Suprapubic skin (tissue), 4 donors: ENCODE measurements at regions not wholly inside any gene's neighbourhood (a gene's known extent, or its start where the extent isn't known, plus 50 kb on each side); places are given as distances from the start of the nearest gene placed in this dataset.

Experiments used
- DNase-seq, 2 donors: peaks; one replicate each; pipeline ENCODE4 v3.0.0-alpha.2; 2019; ENCODE audit warnings: low spot score in 2 of 2
- H3K27ac ChIP-seq: fragments of 200-600 bp; sonication (generic); one replicate; pipeline ENCODE4 v1.5.1; 2019
- H3K27me3 ChIP-seq: fragments of 200-600 bp; sonication (generic); one replicate; pipeline ENCODE4 v1.5.1; 2019
- H3K36me3 ChIP-seq: fragments of 200-600 bp; sonication (generic); one replicate; pipeline ENCODE4 v1.5.1; 2019
- H3K4me1 ChIP-seq: fragments of 200-600 bp; sonication (generic); one replicate; pipeline ENCODE4 v1.5.1; 2019
- H3K4me3 ChIP-seq: fragments of 200-600 bp; sonication (generic); one replicate; pipeline ENCODE4 v1.5.1; 2019; ENCODE audit warnings: mild to moderate bottlenecking
- H3K9me3 ChIP-seq: fragments of 200-600 bp; sonication (generic); one replicate; pipeline ENCODE4 v1.5.1; 2019
- EP300 ChIP-seq: sonication (generic); formaldehyde crosslinking; IDR thresholded peaks from one replicate; pipeline ENCODE4 v1.6.1; 2017; ENCODE audit warnings: antibody characterized with exemption
- POLR2A ChIP-seq, 2 donors: fragments of 450-650 bp; IDR thresholded peaks; one replicate each; pipeline ENCODE4 v1.6.1; 2017; ENCODE audit warnings: antibody characterized with exemption in 2 of 2, mild to moderate bottlenecking in 2 of 2, moderate library complexity in 2 of 2
- POLR2AphosphoS5 ChIP-seq, 3 donors: sonication (generic); formaldehyde crosslinking; IDR thresholded peaks; one replicate each; pipeline ENCODE4 v1.6.1; 2017; ENCODE audit warnings: antibody characterized with exemption in 3 of 3
- WGBS: methylation state at CpG from one replicate; pipeline ENCODE4 v1.1.5; 2018; 5-methylcytosine and 5-hydroxymethylcytosine counted together
- TF ChIP-seq, protein P1 (sequence below), 2 donors: fragments of 200-600 bp in 1 of 2; fragments of 450-650 bp in 1 of 2; sonication (generic) in 1 of 2; IDR thresholded peaks; one replicate each; pipeline ENCODE4 v1.5.1; 2016 to 2019; ENCODE audit warnings: antibody characterized with exemption in 2 of 2, mild to moderate bottlenecking in 1 of 2, moderate library complexity in 1 of 2

DNA sequence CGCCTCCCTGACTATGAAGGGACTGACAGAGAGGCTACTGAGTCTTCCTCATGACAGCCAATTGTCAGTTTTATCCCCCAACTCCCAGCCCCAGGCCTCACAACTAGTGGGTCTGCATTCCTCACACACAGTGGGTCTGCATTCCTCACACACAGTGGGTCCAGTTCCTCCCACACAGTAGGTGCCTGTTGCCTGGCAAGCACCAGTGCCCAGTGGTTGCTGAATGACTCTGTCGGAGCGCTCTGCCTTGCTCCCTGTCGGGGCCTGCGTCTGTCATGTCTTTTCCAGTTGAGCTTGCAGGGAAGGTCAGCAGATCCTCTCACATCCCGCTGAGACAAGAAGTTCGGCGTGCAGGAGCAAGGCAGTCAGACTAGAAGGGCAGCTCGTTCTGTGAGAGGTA, 590.0 kb upstream of the MKI67 start:
- DNase-seq: no peak
- Histone ChIP-seq H3K36me3 (no peaks in the 10 kb centered on the region), H3K4me1 (peaks cover 10% of the 10 kb centered on the region), H3K4me3 (no peak overlapping the region), H3K9me3 (no peaks in the 10 kb centered on the region), H3K27me3 (no peaks in the 10 kb centered on the region), H3K27ac (no peak overlapping the region)
- 93% methylated on average over 8 of the region's 9 CpGs for WGBS
- TF ChIP-seq POLR2AphosphoS5 (IDR thresholded peaks at IDR 0.05): no peak
- TF ChIP-seq POLR2A (IDR thresholded peaks at IDR 0.05): no peak
- TF ChIP-seq, protein P1, sequence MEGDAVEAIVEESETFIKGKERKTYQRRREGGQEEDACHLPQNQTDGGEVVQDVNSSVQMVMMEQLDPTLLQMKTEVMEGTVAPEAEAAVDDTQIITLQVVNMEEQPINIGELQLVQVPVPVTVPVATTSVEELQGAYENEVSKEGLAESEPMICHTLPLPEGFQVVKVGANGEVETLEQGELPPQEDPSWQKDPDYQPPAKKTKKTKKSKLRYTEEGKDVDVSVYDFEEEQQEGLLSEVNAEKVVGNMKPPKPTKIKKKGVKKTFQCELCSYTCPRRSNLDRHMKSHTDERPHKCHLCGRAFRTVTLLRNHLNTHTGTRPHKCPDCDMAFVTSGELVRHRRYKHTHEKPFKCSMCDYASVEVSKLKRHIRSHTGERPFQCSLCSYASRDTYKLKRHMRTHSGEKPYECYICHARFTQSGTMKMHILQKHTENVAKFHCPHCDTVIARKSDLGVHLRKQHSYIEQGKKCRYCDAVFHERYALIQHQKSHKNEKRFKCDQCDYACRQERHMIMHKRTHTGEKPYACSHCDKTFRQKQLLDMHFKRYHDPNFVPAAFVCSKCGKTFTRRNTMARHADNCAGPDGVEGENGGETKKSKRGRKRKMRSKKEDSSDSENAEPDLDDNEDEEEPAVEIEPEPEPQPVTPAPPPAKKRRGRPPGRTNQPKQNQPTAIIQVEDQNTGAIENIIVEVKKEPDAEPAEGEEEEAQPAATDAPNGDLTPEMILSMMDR (IDR thresholded peaks at IDR 0.05): no peak
- TF ChIP-seq EP300: no peak

DNA sequence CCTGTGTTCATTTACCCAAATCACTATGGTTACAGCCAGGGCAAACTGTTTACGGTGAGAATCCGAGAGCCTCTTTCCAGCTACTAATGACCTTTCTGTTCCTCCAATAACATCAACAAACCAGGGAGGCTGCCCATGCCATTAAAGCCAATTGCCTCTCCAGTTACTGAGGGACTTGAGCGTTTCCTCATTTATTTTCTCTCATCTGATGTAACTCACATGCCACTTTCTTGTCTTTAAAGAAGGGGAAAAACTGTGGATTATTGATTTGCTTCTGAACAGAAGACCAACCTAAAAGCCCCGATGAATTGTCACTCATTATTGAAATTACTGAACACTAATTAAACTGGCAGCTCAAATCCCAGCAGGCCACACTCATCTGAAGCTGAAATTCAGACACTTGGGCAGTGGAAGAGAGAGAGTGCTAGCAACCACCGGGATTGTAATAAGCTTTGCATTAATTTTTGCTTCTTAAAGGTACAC, 595.8 kb upstream of the MKI67 start:
- DNase-seq: no peak
- H3K9me3 ChIP-seq: no peaks in the 10 kb centered on the region
- H3K4me1 ChIP-seq: no peaks in the 10 kb centered on the region
- no peaks in the 10 kb centered on the region for H3K27me3 ChIP-seq
- TF ChIP-seq, protein P1 (IDR thresholded peaks at IDR 0.05): no peak
- TF ChIP-seq POLR2AphosphoS5 (IDR thresholded peaks at IDR 0.05) (no peak), EP300 (no peak), POLR2A (IDR thresholded peaks at IDR 0.05) (no peak)
- no peak overlapping the region for H3K4me3 ChIP-seq
- H3K36me3 ChIP-seq: no peaks in the 10 kb centered on the region
- WGBS: 85% methylated on average over 5 of the region's 5 CpGs
- no peak overlapping the region for H3K27ac ChIP-seq

DNA sequence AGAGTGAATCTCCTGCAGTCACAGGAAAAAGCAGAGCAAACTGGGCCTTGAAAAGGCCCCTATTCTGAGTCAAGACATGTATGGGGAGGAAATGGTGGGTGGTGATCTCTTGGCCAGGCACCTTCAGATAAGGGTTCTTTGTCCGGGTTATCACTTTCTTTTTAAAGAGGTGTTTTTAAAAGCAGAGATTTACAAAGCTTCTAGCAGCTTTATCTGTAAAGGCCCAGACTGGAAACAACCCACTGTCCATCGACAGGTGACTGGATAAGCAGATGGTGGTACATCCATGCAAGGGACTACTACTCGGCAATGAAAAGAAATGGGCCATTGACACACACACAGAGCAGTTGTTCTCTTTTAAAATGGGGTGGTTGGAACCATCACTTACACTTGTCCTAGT, 596.7 kb upstream of the MKI67 start:
- WGBS: 95% methylated on average over 3 of the region's 3 CpGs
- Histone ChIP-seq H3K27ac (no peak overlapping the region), H3K36me3 (no peaks in the 10 kb centered on the region), H3K4me1 (no peaks in the 10 kb centered on the region), H3K9me3 (no peaks in the 10 kb centered on the region), H3K4me3 (no peak overlapping the region), H3K27me3 (no peaks in the 10 kb centered on the region)
- DNase-seq: no peak
- TF ChIP-seq POLR2A (IDR thresholded peaks at IDR 0.05) (no peak), EP300 (no peak), POLR2AphosphoS5 (IDR thresholded peaks at IDR 0.05) (no peak)
- TF ChIP-seq, protein P1 (IDR thresholded peaks at IDR 0.05): no peak

DNA sequence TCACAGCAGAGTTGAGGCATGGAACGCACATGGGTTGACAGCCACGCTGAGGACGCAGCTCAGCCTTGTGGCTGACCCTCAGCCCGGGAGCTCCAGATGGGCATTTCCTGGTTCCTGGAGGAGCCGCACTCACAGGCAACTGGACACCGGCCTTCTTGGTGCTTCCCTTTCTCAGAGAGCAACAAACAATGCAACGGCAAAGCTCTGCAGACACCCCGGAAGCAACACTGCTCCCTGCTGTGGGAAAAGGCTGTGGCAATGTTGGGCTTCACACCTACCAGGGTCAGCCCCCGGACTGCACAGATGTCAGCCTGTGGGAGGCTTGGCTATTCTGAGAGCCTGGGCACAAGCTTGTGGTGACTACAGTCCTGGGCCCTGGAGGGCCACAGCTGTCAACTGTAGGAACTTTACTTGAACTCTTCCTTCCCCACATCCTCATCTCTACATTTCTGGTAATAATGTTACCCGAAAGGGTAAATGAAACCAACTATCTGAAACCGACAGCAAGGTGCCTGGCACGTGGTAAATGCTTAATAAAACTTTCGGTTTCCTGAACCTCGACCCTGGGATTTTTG, 597.5 kb upstream of the MKI67 start:
- WGBS: 87% methylated on average over 12 of the region's 14 CpGs
- no peak for DNase-seq
- TF ChIP-seq EP300 (no peak), POLR2AphosphoS5 (IDR thresholded peaks at IDR 0.05) (no peak), POLR2A (IDR thresholded peaks at IDR 0.05) (no peak)
- TF ChIP-seq, protein P1 (IDR thresholded peaks at IDR 0.05): no peak
- Histone ChIP-seq H3K4me3 (no peak overlapping the region), H3K4me1 (no peaks in the 10 kb centered on the region), H3K27ac (no peak overlapping the region), H3K9me3 (no peaks in the 10 kb centered on the region), H3K36me3 (no peaks in the 10 kb centered on the region), H3K27me3 (no peaks in the 10 kb centered on the region)

DNA sequence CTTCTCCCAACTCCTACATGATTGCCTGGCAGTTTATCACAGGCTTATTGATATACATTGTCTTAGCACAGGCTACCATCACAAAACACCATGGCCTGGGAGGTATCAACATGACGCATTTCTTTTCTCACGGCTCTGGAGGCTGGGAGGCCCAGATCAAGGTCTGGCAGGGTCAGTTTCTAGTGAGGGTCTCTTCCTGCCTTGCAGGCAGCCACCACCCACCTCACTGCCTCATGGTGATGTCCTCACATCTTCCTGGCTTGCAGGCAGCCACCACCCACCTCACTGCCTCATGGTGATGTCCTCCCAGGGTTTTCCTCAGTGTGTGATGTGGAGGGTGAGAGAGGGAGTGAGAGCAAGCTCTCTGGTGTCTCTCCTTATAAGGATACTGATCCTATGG, 599.3 kb upstream of the MKI67 start:
- no peaks in the 10 kb centered on the region for H3K27me3 ChIP-seq
- H3K27ac ChIP-seq: no peak overlapping the region
- 84% methylated on average over 2 of the region's 2 CpGs for WGBS

More for the DNA sequence above, 599.3 kb upstream of the MKI67 start:
- no peaks in the 10 kb centered on the region for H3K36me3 ChIP-seq
- no peak overlapping the region for H3K4me3 ChIP-seq
- no peak for DNase-seq
- no peak for TF ChIP-seq POLR2AphosphoS5 (IDR thresholded peaks at IDR 0.05)
- TF ChIP-seq, protein P1 (IDR thresholded peaks at IDR 0.05): no peak
- no peak for TF ChIP-seq EP300
- TF ChIP-seq POLR2A (IDR thresholded peaks at IDR 0.05): no peak
- no peaks in the 10 kb centered on the region for H3K9me3 ChIP-seq
- H3K4me1 ChIP-seq: peaks cover 6% of the 10 kb centered on the region
